KMS-11 (cell line): ENCODE measurements at regions not wholly inside any gene's neighbourhood (a gene's known extent, or its start where the extent isn't known, plus 50 kb on each side); places are given as distances from the start of the nearest gene placed in this dataset.
A peak's percentile ranks its signal among the peaks of the same experiment; 100 is the strongest.

Experiments
- H2AFZ ChIP-seq: fragments of 200-600 bp; sonication (generic); 2 replicates; pipeline ENCODE4 v1.6.1; 2016; ENCODE audit warnings: antibody characterized with exemption, mixed run types, low read depth
- H3K27ac ChIP-seq: fragments of 200-600 bp; sonication (generic); 2 replicates; pipeline ENCODE4 v1.6.1; 2016; ENCODE audit warnings: mild to moderate bottlenecking, mixed run types
- H3K27me3 ChIP-seq: fragments of 200-600 bp; sonication (generic); 2 replicates; pipeline ENCODE4 v1.6.1; 2017; ENCODE audit warnings: mild to moderate bottlenecking, low read depth, mixed run types, moderate library complexity; ENCODE audit not compliant: insufficient read depth
- H3K36me3 ChIP-seq: fragments of 200-600 bp; sonication (generic); 2 replicates; pipeline ENCODE4 v1.6.1; 2017; ENCODE audit warnings: mild to moderate bottlenecking, mixed run types; ENCODE audit not compliant: insufficient read depth
- H3K4me1 ChIP-seq: fragments of 200-600 bp; sonication (generic); 2 replicates; pipeline ENCODE4 v1.6.1; 2016; ENCODE audit warnings: mild to moderate bottlenecking, low read depth, mixed run types; ENCODE audit not compliant: poor library complexity, severe bottlenecking
- H3K4me2 ChIP-seq: fragments of 200-600 bp; sonication (generic); 2 replicates; pipeline ENCODE4 v1.7.0; 2016; ENCODE audit warnings: mild to moderate bottlenecking, mixed run types
- H3K4me3 ChIP-seq: fragments of 200-600 bp; sonication (generic); IDR thresholded peaks from 2 replicates; pipeline ENCODE4 v1.6.1; 2017; ENCODE audit warnings: low read depth, low read length, mixed read lengths; ENCODE audit not compliant: insufficient read depth
- H3K79me2 ChIP-seq: fragments of 200-600 bp; sonication (generic); 2 replicates; pipeline ENCODE4 v1.6.1; 2016; ENCODE audit warnings: low read depth, mixed run types; ENCODE audit not compliant: insufficient read depth
- H3K9ac ChIP-seq: fragments of 200-600 bp; sonication (generic); 2 replicates; pipeline ENCODE4 v1.6.1; 2016; ENCODE audit warnings: mild to moderate bottlenecking, mixed run types
- H4K20me1 ChIP-seq: fragments of 200-600 bp; sonication (generic); 2 replicates; pipeline ENCODE4 v1.6.1; 2016; ENCODE audit warnings: mild to moderate bottlenecking, mixed run types; ENCODE audit not compliant: insufficient read depth
- TF ChIP-seq, protein P1 (sequence below): fragments of 200-600 bp; sonication (generic); conservative IDR thresholded peaks from 2 replicates; pipeline ENCODE4 v1.6.1; 2017; ENCODE audit warnings: low read depth, mild to moderate bottlenecking, antibody characterized with exemption, low read length, moderate library complexity, mixed read lengths

DNA sequence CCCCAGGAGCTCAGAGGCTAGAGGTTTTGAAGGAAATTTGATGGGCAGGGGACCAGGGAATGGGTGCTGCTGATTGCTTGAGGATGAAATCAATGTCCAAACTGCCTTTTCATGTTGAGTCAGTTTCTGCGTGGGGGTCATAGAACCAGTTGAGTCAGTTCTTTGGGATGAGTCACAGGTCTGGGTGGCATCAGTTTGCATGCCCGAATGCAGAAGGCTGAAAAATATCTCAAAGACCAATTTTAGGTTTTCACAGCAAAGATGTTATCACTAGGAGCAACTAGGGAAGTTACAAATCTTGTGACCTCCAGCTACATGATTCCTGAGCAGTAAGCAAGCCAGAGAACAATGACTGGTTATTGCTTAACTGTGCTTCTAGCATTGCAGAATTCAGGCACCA lies 1135.1 kb upstream of the CRIM1 start:
- no peaks in the 10 kb centered on the region for H3K79me2 ChIP-seq
- no peaks in the 10 kb centered on the region for H3K27me3 ChIP-seq

DNA sequence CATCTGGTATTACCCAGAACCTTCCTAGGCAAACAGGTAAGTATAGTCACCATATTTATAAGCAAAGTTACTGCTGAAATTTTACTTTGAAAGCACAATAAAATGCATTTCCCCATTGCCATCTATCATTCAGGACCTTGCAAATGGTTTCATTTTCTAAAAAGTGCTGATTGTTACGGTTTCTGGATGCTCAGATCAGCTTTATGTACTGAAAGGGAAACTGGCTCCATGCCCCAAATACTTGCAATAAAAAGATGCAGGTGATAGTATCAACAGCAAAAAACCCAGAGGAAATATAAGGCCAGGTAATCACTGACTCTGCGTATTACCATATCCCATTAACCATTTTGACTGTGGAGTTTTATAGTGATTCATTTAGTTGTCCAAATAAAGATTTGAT lies 1150.7 kb upstream of the CRIM1 start:
- TF ChIP-seq, protein P1, sequence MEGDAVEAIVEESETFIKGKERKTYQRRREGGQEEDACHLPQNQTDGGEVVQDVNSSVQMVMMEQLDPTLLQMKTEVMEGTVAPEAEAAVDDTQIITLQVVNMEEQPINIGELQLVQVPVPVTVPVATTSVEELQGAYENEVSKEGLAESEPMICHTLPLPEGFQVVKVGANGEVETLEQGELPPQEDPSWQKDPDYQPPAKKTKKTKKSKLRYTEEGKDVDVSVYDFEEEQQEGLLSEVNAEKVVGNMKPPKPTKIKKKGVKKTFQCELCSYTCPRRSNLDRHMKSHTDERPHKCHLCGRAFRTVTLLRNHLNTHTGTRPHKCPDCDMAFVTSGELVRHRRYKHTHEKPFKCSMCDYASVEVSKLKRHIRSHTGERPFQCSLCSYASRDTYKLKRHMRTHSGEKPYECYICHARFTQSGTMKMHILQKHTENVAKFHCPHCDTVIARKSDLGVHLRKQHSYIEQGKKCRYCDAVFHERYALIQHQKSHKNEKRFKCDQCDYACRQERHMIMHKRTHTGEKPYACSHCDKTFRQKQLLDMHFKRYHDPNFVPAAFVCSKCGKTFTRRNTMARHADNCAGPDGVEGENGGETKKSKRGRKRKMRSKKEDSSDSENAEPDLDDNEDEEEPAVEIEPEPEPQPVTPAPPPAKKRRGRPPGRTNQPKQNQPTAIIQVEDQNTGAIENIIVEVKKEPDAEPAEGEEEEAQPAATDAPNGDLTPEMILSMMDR: no peak
- peak overlapping the region; percentile 70 for H3K27ac ChIP-seq
- H2AFZ ChIP-seq: peak overlapping the region; percentile 48
- peak overlapping the region; percentile 22; the same call in 1 of the 2 replicates for H3K9ac ChIP-seq
- no peaks in the 10 kb centered on the region for H3K79me2 ChIP-seq
- no peaks in the 10 kb centered on the region for H3K27me3 ChIP-seq
- peak overlapping the region; percentile 75 for H3K4me2 ChIP-seq
- no peaks in the 10 kb centered on the region for H4K20me1 ChIP-seq
- H3K4me1 ChIP-seq: peaks cover 31% of the 10 kb centered on the region
- no peaks in the 10 kb centered on the region for H3K36me3 ChIP-seq
- H3K4me3 ChIP-seq: peak overlapping the region; percentile 8

More for the DNA sequence above, 1135.1 kb upstream of the CRIM1 start:
- Histone ChIP-seq H3K27ac (no peak overlapping the region), H2AFZ (no peak overlapping the region), H3K4me3 (no peak overlapping the region), H3K9ac (no peak overlapping the region), H3K4me2 (no peak overlapping the region), H4K20me1 (no peaks in the 10 kb centered on the region), H3K4me1 (peaks cover 3% of the 10 kb centered on the region), H3K36me3 (no peaks in the 10 kb centered on the region)
- TF ChIP-seq, protein P1: no peak

DNA sequence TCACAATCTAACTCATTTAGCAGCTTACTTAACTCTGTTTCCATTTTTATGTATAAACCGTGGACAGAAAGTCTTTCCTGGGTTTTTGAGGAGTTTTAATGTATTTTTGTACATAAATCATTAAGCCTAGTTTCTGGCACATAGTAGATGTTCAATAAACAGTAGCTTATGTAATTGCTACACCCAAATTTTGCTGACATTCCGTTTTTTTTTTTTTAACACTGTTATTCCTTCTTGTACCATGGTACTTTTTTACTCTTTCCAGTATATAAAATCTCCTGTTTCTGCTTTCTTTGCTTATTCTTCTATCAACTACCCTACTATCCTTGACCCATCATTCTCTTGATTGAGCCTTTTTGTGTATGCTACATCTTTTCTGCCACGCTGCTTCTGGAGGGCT lies 1151.3 kb upstream of the CRIM1 start:
- H3K9ac ChIP-seq: peak overlapping the region; percentile 22; the same call in 1 of the 2 replicates
- no peaks in the 10 kb centered on the region for H3K36me3 ChIP-seq
- peak overlapping the region; percentile 70 for H3K27ac ChIP-seq
- H3K27me3 ChIP-seq: no peaks in the 10 kb centered on the region
- TF ChIP-seq, protein P1: no peak
- H3K4me1 ChIP-seq: peaks cover 31% of the 10 kb centered on the region
- no peaks in the 10 kb centered on the region for H4K20me1 ChIP-seq
- H3K4me2 ChIP-seq: peak overlapping the region; percentile 75
- peak overlapping the region; percentile 48; the same call in 1 of the 2 replicates for H2AFZ ChIP-seq
- H3K4me3 ChIP-seq: peak overlapping the region; percentile 8
- H3K79me2 ChIP-seq: no peaks in the 10 kb centered on the region

DNA sequence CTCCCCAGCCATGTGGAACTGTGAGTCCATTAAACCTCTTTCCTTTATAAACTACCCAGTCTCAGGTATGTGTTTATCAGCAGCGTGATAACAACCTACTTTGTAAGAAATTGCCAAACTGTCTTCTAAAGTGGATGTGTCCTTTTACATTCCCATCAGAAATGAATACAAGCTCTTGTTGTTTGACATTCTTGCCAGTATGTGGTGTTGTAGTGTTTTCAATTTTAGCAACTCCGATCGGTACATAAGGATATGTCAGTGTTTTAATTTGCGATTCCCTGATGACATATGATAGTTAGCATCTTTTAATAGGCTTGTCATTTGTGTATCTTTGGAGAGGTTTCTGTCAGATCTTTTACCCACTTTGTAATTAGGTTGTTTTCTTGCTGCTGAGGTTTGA lies 1156.3 kb upstream of the CRIM1 start:
- Histone ChIP-seq H3K36me3 (no peaks in the 10 kb centered on the region), H2AFZ (no peak overlapping the region)
- TF ChIP-seq, protein P1: no peak

More for the DNA sequence above, 1156.3 kb upstream of the CRIM1 start:
- Histone ChIP-seq H4K20me1 (no peaks in the 10 kb centered on the region), H3K4me2 (no peak overlapping the region), H3K4me1 (peaks cover 5% of the 10 kb centered on the region), H3K4me3 (no peak overlapping the region), H3K27ac (no peak overlapping the region), H3K9ac (no peak overlapping the region), H3K79me2 (no peaks in the 10 kb centered on the region), H3K27me3 (no peaks in the 10 kb centered on the region)
